HG03045 (cell line): ENCODE measurements at regions not wholly inside any gene's neighbourhood (a gene's known extent, or its start where the extent isn't known, plus 50 kb on each side); places are given as distances from the start of the nearest gene placed in this dataset.

Source experiments
- ATAC-seq: cut with Tn5 transposase; IDR thresholded peaks from one replicate; pipeline ENCODE4 v1.9.1; 2021; ENCODE audit warnings: mild to moderate bottlenecking, moderate library complexity; ENCODE audit not compliant: unreplicated experiment

DNA sequence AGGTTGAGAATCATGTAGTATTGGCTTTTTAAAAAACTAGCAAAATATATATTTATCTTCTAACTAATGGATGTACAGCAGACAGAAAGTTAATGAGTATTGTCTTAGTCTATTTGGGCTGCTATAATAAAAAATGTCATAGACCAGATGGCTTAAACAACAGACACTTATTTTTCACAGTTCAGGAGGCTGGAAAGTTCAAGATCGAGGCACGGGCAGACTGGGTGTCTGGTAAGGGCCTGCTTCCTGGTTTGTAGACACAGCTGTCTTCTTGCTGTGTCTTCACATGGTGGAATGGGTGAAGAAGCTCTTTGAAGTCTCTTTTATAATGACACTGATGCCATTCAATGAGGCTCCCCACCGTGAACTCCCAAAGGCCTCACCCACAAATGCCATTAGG, 70.1 kb upstream of the KRR1 start:
- no peak for ATAC-seq

DNA sequence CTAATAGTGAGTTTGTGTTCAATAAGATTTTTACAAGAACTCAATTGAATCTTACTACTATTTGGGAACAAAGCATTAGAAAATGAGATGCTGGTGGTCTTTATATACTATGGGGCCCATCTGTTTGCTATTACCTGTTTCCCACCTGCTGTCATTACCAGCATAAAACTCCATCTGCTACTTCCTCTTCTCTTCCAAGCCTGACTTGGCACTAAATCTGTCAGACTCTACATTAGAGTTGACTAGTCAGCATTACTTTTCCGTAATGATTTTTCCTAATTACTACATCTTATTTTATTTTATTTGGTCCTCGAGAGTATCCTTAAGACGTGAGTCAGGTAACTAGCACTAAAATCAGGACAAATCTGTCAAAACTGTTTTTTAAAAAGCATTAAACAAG, 68.1 kb upstream of the KRR1 start:
- ATAC-seq, result no peak

DNA sequence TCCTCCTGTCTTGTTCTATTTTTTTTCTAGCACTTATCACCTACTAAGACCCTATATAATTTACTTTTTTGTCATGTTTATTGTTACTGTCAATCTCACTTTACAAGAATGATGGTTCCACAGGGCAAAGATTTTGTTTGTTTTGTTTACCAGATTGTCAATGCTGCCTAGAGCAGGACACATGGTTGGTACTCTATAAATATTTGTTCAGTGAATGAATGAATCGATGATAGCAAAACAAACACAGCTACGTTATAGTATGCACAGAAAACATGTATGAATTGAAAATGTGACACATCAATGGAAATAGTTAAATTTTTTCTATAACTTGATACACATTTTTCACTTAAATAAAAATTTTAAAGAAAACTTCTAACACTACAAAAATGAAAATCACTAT, 67.1 kb upstream of the KRR1 start:
- ATAC-seq, result no peak

DNA sequence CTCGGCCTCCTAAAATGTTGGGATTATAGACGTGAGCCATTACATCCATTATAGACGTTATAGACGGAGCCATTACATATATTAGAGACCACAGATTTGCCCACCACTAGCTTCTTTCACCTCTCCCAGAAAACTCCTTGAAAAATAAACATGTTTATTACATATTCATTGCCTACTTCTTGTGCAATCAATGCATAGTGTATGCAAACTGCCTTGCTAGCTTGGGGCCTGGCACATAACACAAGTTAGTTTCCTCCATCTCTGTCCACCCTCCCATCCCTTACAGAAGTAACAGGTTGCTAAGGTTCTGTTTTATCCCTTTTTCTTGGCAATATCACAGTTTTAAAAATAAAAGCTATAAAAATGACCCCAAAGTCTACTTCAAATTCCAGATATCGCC, 66.4 kb upstream of the KRR1 start:
- ATAC-seq, result no peak

DNA sequence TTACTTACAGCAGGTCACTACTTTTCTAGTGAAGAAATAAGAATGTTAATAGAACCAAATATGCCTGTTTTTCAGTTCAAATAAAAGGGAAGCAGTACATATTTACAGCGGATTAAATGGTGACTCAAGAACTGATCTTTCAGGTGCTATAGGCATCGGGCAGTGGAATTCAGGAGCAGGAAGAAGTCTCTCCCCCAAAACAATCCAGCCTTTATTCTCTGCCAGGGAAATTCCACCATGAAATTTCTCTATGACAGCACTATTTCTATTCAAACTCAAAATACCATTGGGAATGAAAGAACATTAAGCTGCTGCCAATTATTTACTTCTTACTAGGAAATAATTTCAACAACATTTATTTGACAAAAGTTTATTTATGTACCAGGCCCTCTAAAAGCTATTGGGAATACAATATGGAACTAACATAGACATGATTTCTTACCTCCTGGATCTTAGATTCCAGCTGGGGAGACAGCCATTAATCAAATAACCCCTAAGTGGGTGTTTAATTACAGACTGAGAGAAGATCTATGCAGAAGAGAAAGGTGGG, 60.3 kb upstream of the KRR1 start:
- no peak for ATAC-seq

DNA sequence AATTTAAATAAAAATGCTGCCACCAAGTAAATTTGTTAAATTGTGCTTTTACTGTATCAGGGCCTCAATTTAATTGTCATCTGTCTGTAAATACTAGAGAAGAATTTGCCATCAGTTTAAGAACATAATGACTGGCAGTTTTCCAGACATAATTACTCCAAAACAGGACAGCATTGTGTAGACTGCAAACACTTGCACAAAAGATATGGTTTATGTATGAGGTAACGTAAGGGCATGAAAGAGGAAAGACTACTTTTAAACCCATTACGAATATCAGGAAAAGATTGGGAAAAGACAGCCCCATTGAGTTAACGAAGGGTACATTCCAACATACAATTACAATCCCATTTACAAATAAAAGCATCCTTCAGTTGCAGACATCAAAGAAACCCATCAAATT, 59.8 kb upstream of the KRR1 start:
- no peak for ATAC-seq

DNA sequence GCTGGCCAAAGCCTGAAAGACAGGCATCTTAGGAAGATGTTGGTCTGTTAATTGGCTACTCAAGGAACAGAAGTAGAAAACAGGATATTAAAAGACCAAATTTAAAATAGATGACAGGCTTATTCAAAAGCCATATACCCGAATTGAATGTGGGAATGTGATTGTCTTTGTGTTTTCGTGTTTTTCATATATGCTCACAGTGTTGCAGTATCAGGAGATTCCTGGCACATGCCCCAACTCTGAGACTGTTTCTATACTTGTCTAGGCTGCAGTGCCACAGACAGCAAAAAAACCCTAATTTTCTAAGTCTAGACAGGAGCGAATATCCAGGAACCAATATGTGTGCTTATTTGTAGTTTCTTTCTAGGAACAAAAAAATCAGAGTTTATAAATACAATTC, 57.4 kb upstream of the KRR1 start:
- no peak for ATAC-seq

DNA sequence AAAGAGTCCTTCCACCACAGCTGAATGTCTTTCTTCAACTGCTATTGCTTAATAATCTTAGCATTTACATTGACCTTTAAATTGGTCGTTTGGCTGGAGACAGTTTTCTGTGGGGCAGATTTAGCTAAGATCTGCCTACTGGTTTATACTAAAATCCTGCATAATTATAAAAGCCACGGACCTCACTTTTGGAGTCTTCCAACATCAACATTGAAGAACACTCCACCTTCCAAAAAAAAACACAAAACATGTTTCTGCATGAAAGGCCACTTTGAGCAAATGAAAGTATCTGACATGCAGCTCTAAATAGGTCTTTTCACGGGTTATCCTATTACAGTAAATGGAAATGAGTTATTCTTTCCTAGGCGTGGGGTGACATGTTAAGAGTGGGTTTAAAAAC, 57.0 kb upstream of the KRR1 start:
- no peak for ATAC-seq

DNA sequence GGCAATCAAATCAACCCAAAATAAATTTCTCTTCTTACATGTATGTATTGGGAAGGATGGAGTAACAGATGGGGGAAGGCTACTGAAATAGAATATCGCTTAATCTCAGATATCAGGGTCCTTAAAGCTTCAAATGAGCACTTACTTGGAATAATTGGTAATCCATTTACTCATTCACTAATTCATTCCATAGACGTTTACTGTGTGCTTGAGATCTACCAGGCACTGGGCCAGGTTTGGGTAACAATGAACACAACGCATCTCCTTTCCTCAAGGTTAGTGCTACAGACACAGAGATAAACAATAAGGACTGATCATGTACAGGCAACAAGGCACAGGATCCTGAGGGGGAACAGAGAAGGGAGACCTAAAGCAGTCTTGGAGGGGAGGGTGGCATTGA, 54.4 kb upstream of the KRR1 start:
- no peak for ATAC-seq

DNA sequence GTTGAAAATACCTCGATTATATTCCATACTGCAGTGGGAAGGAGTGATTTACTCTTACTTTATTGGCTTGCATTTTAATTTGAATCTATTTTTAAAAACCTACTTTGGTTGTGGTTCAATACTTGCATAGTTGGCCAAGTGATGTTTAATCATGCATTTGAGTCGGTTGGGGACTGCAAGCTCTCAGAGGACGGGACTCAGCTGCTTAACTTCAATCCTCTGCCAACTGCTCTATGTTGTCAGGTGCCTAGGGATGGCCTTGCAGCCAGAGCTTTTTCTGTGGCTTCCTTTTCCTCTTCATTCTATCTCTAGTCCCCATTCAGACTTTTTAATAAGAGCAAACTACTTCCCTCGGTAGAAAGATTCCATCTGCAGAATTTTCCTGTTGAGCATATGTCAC, 53.4 kb upstream of the KRR1 start:
- no peak for ATAC-seq

DNA sequence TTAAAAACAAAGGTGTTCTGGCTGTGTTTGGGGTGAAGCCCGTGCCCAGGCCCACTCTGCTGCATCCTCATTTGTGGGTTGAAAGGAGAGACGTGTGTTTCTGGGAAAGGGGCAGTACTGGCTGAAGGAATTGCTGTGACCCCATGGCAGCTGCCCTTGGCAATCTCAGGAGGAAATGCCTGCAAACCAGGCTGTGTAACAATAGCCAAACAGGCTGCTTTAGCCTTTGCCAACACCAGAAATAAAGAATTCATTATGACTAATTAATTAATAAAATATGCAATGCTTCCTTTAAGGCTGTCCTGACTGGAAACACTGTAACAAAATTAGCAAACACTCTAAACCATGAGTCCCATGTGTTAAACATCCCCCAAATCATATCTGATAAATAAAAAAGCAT, 53.0 kb upstream of the KRR1 start:
- no peak for ATAC-seq

DNA sequence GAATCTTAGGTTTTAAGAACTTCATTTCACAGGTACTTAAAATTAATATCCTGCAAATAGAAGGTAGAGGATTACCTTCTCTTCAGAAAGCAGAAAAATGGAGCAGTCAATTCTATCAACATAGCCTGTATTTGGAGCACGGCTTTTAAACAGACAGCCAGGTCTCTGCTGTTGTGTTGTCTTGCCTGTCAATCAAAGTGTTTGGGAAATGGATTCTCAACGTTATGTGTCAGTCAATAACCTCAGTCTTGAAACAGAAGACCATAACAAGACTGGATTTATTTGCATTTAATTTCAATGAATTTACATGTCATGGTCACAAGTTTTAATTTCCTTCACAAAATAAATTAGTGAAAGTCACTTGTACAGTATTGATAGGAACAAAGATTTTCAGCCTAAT, 51.9 kb upstream of the KRR1 start:
- ATAC-seq, result no peak

DNA sequence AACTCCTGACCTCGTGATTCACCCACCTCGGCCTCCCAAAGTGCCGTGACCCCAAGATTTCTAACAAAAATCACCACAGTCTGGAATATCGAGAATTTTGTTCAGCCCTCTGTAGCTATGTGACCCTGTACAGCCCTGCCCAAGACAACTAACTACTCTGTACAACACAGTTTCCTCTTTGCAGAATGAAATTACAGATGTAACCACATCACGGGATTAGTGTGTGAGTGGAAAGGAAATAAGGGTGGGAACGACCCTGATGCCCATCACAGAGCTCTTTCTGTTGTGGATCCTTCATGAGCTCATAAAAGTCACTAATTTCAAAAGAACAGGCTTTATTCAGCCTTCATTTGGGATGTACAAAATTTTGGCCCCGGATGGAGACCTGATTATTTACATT, 50.5 kb upstream of the KRR1 start:
- no peak for ATAC-seq
